PC-3 (cell line): ENCODE measurements at regions not wholly inside any gene's neighbourhood (a gene's known extent, or its start where the extent isn't known, plus 50 kb on each side); places are given as distances from the start of the nearest gene placed in this dataset.

Experiments
- CTCF ChIP-seq: fragments of 300-600 bp; sonication (generic); conservative IDR thresholded peaks from 2 replicates; pipeline ENCODE4 v1.5.1; 2017; ENCODE audit warnings: antibody characterized with exemption, low read depth, mild to moderate bottlenecking, low read length
- EZH2phosphoT487 ChIP-seq: fragments of 300-600 bp; sonication (generic); IDR thresholded peaks from 2 replicates; pipeline ENCODE4 v1.6.1; 2018; ENCODE audit warnings: mild to moderate bottlenecking, antibody characterized with exemption, low read length, borderline replicate concordance

DNA sequence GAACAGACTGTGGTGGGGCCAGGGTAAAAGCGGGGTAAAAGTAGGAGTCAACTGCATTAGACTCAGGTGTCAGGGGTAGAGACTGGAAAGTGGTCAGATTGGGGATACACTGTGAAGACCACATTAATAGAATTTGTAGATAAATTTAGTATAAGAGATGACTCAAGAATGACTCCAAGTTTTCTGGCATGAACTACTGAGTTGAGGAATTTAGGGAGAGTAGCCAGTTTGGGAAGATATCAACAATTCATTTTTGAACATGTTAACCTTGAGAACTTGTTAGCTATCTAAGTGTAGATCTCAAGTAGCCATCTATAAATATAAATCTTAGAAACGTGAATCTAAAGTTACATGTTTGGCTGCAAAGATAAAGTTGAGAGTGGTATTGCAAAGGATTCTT lies 206.9 kb upstream of the HCCS start:
- no peak for TF ChIP-seq CTCF
- TF ChIP-seq EZH2phosphoT487 = no peak
